ENCODE measurements at regions not wholly inside any gene's neighbourhood (a gene's known extent, or its start where the extent isn't known, plus 50 kb on each side); places are given as distances from the start of the nearest gene placed in this dataset.
"Not testable (repeated sequence)": the region's sequence is repeated elsewhere in the genome, so short reads cannot be mapped to it uniquely, and the experiment has no call there.

- peaks cover 6% of the 10 kb centered on the region for H3K9me3 Mint-ChIP-seq
- no peak for TF ChIP-seq CTCF (conservative IDR thresholded peaks at IDR 0.05)
- H3K36me3 Mint-ChIP-seq (ENCODE audit: low read depth), result peaks cover 2% of the 10 kb centered on the region
- no peak overlapping the region for H3K4me3 Mint-ChIP-seq
- no peak overlapping the region for H3K27ac Mint-ChIP-seq (ENCODE audit: unreplicated experiment)
- no peak for DNase-seq (ENCODE audit: low read depth, low spot score)
- no peaks in the 10 kb centered on the region for H3K27me3 Mint-ChIP-seq (ENCODE audit: low read depth)
- H3K4me1 Mint-ChIP-seq, result no peaks in the 10 kb centered on the region
Observed at GRCh38 chr5:145449794-145450193, 385.3 kb downstream of the PRELID2 start.

GRCh38 chr5:145446875-145447274, 388.3 kb downstream of the PRELID2 start:
- H3K27me3 Mint-ChIP-seq (ENCODE audit: low read depth); H3K27ac Mint-ChIP-seq (ENCODE audit: unreplicated experiment); H3K9me3 Mint-ChIP-seq; DNase-seq (ENCODE audit: low read depth, low spot score); H3K4me3 Mint-ChIP-seq; H3K4me1 Mint-ChIP-seq; H3K36me3 Mint-ChIP-seq (ENCODE audit: low read depth): not testable (repeated sequence)

GRCh38 chr5:145446412-145446811, 388.7 kb downstream of the PRELID2 start:
- Mint-ChIP-seq H3K9me3 (peaks cover 10% of the 10 kb centered on the region), H3K4me3 (no peak overlapping the region), H3K36me3 (ENCODE audit: low read depth) (peaks cover 2% of the 10 kb centered on the region), H3K4me1 (no peaks in the 10 kb centered on the region), H3K27me3 (ENCODE audit: low read depth) (no peaks in the 10 kb centered on the region), H3K27ac (ENCODE audit: unreplicated experiment) (no peak overlapping the region)
- TF ChIP-seq CTCF (conservative IDR thresholded peaks at IDR 0.05), result no peak
- no peak for DNase-seq (ENCODE audit: low read depth, low spot score)

GRCh38 chr5:145445027-145445426, 390.1 kb downstream of the PRELID2 start:
- H3K27ac Mint-ChIP-seq (ENCODE audit: unreplicated experiment), result no peak overlapping the region

GRCh38 chr5:145443964-145444363, 391.2 kb downstream of the PRELID2 start:
- no peak for TF ChIP-seq CTCF (conservative IDR thresholded peaks at IDR 0.05)
- Mint-ChIP-seq H3K36me3 (ENCODE audit: low read depth) (no peaks in the 10 kb centered on the region), H3K4me1 (no peaks in the 10 kb centered on the region), H3K4me3 (no peak overlapping the region), H3K9me3 (peaks cover 6% of the 10 kb centered on the region), H3K27me3 (ENCODE audit: low read depth) (no peaks in the 10 kb centered on the region), H3K27ac (ENCODE audit: unreplicated experiment) (no peak overlapping the region)
- DNase-seq (ENCODE audit: low read depth, low spot score), result no peak

More at GRCh38 chr5:145445027-145445426, 390.1 kb downstream of the PRELID2 start:
- H3K9me3 Mint-ChIP-seq, result peaks cover 10% of the 10 kb centered on the region
- H3K36me3 Mint-ChIP-seq (ENCODE audit: low read depth), result peaks cover 2% of the 10 kb centered on the region
- no peaks in the 10 kb centered on the region for H3K27me3 Mint-ChIP-seq (ENCODE audit: low read depth)
- H3K4me1 Mint-ChIP-seq, result no peaks in the 10 kb centered on the region
- DNase-seq (ENCODE audit: low read depth, low spot score), result no peak
- no peak for TF ChIP-seq CTCF (conservative IDR thresholded peaks at IDR 0.05)
- no peak overlapping the region for H3K4me3 Mint-ChIP-seq

- Mint-ChIP-seq H3K9me3 (peaks cover 4% of the 10 kb centered on the region), H3K27me3 (ENCODE audit: low read depth) (no peaks in the 10 kb centered on the region), H3K27ac (ENCODE audit: unreplicated experiment) (no peak overlapping the region), H3K36me3 (ENCODE audit: low read depth) (no peaks in the 10 kb centered on the region), H3K4me1 (peaks cover 3% of the 10 kb centered on the region), H3K4me3 (no peak overlapping the region)
- TF ChIP-seq CTCF (conservative IDR thresholded peaks at IDR 0.05), result no peak
- DNase-seq (ENCODE audit: low read depth, low spot score), result no peak
Observed at GRCh38 chr5:145443366-145443765, 391.8 kb downstream of the PRELID2 start.

- H3K27ac Mint-ChIP-seq (ENCODE audit: unreplicated experiment); H3K36me3 Mint-ChIP-seq (ENCODE audit: low read depth); DNase-seq (ENCODE audit: low read depth, low spot score); H3K4me3 Mint-ChIP-seq; H3K9me3 Mint-ChIP-seq; H3K27me3 Mint-ChIP-seq (ENCODE audit: low read depth); H3K4me1 Mint-ChIP-seq: not testable (repeated sequence)
Observed at GRCh38 chr5:145442661-145443060, 392.5 kb downstream of the PRELID2 start.
